ENCODE measurements at regions not wholly inside any gene's neighbourhood (a gene's known extent, or its start where the extent isn't known, plus 50 kb on each side); places are given as distances from the start of the nearest gene placed in this dataset.
"Not testable (repeated sequence)": the region's sequence is repeated elsewhere in the genome, so short reads cannot be mapped to it uniquely, and the experiment has no call there.

DNA sequence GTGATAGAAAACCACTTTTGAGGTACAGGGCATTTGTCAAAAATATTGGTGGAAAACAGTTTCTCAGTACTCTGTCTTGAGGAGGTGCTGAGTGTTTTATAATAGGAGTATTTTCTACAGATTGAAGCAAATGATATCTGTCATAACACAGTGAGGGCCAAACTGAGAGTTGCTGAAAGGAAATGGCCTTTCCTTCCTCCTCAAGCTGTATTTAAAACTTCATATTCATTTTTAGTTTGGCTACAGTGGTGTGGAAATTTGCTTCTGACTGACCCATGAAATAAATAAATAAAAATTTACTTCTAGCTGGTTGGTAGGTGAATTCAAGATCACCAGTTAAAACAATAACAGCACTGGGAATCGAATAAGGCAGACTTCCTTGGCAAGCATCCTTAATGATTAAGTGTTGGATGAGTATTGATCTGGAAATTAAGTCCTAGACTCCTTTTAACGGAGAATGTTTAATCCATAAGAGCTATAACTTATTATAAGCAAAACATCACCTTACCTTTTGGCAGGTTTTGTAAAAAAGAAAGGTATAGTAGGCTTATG lies 828.6 kb upstream of the CITED2 start:
- DNase-seq: peak; percentile 31

DNA sequence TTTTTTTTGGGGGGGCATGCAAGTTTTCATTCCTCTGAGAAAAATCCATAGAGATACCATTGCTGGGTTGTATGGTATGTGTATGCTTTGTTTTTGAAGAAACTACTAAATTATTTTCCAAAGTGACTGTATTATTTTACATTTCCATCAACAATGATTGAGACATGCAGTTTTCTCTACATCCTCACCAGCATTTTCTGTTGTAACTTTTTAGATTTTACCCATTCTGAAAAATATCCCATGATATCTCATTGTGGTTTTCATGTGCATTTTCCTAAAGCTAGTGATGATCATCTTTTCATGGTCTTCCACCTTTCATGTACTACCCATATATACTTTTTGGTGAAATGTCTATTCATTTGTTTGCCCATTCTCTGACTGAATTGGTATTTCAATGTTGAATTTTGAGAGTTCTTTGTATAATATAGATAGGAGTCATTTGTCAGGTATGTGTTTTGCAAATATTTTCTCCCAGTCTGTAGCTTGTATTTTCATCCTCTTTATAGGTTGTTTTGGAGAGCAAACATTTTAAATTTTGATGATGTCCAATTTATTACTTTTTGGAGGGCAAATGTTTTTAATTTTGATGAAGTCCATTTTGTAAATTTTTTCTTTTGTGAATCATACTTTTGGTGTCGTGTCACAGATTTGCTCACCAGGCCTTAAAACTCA lies 827.5 kb upstream of the CITED2 start:
- DNase-seq: no peak

GRCh38 chr6:140193269-140193668 lies 818.8 kb upstream of the CITED2 start:
- DNase-seq: no peak

DNA sequence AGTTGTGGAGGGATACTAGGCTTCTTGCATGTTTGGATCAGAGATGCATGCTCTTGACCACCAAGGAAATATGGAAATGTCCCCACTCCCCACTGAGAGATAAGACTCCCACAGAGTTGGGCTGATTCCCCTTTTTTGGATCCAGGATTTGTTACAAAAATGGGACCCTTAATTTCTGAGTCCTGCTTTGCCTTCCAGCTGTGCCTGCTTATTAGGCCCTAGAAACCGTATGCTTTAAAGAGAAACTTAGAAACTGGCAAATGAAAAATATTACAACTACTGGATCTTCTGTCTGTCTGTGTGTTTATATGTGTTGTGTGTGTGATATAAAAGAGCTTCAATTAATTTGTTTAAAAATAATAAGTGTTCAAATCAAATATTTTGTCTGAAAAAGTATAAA lies 817.6 kb upstream of the CITED2 start:
- DNase-seq: no peak

- not testable (repeated sequence) for DNase-seq
These were observed 814.8 kb upstream of the CITED2 start for GRCh38 chr6:140189263-140189662.

DNA sequence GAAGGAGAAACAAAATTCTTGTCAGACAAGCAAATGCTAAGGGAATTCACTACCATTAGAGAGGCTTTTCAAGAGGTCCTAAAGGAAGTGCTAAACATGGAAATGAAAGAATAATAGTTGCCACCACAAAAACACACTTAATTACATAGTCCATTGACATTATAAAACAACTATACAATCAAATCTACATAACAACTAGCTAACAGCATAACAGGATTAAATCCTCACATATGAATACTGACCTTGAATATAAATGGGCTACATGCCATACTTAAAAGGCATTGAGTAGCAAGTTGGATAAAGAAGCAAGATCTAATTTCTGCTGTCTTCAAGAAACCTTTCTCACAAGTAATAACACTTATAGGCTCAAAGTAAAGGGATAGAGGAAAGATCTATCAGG lies 811.5 kb upstream of the CITED2 start:
- no peak for DNase-seq

GRCh38 chr6:140183881-140184280 lies 809.4 kb upstream of the CITED2 start:
- no peak for DNase-seq

GRCh38 chr6:140182821-140183220 lies 808.4 kb upstream of the CITED2 start:
- no peak for DNase-seq

DNA sequence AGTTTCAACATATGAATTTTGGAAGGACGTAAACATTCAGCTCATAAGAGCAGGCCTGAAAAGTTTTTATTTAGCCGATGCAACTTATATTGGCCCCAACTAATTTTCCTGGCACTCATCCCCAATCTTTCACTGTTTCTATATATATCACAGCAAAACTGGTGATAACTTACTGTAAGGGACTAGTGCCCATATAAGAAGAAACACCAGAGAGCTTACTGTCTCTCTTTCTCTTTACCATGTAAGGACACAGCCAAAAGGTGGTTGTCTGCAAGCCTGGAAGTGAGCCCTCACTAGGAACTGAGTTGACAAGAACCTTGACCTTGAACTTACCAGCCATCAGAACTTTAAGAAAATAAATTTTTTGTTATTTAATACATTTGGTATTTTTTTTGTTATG lies 807.4 kb upstream of the CITED2 start:
- DNase-seq: no peak

- DNase-seq: no peak
These were observed 805.9 kb upstream of the CITED2 start for GRCh38 chr6:140180306-140180705.

DNA sequence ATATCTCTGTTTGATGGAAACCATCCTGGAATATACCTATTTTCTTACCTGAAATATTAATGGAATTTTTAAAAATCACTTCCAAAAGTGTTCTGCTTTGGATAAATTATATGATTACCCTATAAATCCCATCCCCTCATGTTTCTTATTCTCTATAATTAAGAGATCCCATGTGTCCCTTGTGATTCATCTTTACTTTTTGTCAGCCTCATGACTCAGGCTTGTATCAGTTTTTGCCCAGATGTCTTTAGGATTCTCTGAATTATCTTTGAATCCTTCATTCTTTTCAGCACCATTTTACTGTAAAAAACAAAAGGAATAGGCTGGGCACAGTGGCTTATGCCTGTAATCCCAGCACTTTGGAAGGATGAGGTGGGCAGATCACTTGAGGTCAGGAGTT lies 804.5 kb upstream of the CITED2 start:
- DNase-seq: no peak

GRCh38 chr6:140178520-140178919 lies 804.1 kb upstream of the CITED2 start:
- no peak for DNase-seq

DNA sequence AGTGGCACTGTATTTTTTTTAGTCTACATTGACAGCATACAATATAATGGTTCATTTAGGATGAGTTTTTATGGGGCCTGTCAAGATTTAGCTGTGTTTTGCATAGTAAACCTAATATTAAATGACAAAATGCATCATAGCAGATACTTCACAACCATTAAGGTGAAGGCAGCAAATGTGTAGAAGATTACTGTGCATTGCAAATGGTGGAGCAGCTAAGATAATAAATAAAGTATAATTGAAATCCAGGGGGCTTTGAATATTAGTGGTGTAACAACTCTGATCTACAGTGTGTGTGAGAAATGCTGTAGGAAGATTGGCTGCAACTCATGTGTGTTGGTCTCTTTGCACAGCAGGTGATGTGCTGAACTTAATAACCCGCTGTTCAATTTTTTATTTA lies 801.9 kb upstream of the CITED2 start:
- no peak for DNase-seq

- DNase-seq: no peak
These were observed 801.0 kb upstream of the CITED2 start for GRCh38 chr6:140175486-140175885.

- no peak for DNase-seq
These were observed 800.1 kb upstream of the CITED2 start for GRCh38 chr6:140174524-140174923.

DNA sequence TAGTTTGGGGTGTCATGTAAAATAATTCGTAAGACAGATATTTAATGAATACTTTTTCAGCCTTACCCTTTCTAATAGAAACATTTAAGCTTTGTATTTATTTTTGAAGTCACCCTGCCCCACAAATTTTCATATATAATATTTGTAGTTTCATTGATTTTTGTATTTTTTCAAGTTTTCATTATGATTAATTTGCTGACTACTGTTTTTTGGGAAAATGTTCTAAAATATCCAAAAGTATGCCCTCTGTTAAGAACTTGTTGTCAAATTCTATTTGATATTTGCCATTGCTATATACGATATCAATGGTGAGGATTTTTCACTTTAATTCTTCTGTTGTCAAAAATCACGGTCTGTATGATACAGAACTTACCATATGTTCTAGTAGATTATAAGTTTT lies 793.9 kb upstream of the CITED2 start:
- DNase-seq: no peak

- no peak for DNase-seq
These were observed 786.5 kb upstream of the CITED2 start for GRCh38 chr6:140160909-140161308.

- DNase-seq: no peak
These were observed 786.0 kb upstream of the CITED2 start for GRCh38 chr6:140160494-140160893.

- DNase-seq: no peak
These were observed 781.7 kb upstream of the CITED2 start for GRCh38 chr6:140156131-140156530.

DNA sequence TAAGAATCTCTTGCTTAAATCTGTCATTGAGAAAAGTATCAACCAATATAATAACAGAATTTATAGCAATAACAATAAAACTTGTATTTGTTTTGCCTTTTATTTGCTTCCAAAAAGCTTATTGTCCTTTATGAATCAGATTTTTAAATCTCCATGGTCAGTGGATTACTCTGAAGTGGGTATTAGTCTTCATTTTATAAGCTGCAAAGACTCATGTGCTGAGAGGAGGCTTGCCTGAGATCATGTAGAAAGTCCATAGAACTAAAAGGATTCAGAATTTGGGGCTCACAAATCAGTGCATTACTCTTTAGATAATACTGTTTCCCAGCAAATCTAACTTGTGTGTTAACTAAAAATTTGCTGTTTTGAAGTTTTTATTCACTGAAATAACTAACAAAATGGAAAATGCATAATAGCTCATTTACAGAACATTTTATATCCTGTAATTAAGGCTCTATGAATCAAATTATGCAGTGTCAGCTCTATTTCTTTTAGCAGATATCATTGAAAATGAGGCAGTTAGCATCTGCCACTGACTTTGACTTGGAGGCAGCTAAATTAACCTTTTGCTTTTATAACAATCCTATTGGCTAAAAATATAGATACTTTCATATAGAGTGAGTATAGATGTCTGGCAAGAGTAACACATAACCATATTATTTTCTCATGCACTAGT lies 781.1 kb upstream of the CITED2 start:
- no peak for DNase-seq

GRCh38 chr6:140153703-140154102 lies 779.3 kb upstream of the CITED2 start:
- no peak for DNase-seq

DNA sequence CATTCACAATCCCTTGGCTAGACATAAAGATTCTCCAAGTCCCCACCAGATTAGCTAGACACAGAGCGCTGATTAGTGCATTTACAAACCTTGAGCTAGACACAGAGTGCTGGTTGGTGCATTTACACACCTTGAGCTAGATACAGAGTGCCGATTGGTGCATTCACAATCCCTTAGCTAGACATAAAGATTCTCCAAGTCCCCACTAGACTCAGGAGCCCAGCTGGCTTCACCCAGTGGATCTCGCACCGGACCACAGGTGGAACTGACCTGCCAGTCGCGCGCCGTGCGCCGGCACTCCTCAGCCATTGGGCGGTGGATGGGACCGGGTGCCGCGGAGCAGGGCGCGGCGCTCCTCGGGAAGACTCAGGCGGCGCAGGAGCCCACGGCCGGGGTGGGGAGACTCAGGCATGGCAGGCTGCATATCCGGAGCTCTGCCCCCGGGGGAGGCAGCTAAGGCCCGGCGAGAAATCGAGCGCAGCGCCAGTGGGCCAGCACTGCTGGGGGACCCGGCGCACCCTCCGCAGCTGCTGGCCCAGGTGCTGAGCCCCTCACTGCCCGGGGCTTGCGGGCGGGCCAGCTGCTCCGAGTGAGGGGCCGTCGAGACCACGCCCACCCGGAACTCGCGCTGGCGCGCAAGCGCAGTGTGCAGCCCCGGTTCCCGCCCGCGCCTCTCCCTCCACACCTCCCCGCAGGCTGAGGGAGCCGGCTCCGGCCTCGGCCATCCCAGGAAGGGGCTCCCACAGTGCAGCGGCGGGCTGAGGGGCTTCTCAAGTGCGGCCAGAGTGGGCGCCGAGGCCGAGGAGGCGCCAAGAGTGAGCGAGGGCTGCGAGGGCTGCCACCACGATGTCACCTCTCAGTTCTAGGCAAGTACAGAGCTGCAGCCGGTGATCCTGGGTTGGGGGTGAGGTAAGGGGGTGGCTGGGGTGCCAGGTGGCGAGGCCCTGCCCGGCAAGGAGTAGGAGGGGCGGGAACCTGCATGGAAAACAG lies 773.7 kb upstream of the CITED2 start:
- DNase-seq: not testable (repeated sequence)
